IMR-90 (cell line): ENCODE measurements at regions not wholly inside any gene's neighbourhood (a gene's known extent, or its start where the extent isn't known, plus 50 kb on each side); places are given as distances from the start of the nearest gene placed in this dataset.
A peak's percentile ranks its signal among the peaks of the same experiment; 100 is the strongest.

Source experiments
- ATAC-seq: fragments of 200-7000 bp; cut with Tn5 transposase; 2 replicates; pipeline ENCODE4 v1.9.1; 2020; ENCODE audit warnings: low read depth, mild to moderate bottlenecking, moderate library complexity
- BruUV-seq: library from RNA; stranded (reverse); fragments of 400-500 nt; replicated peaks from 2 replicates; lab custom pipeline; 2021; lab: Mats Ljungman, UMichigan
- CTCF ChIA-PET: fragments of 300-600 bp; formaldehyde crosslinking; extraction: SDS; loops from one replicate; lab custom pipeline; 2021; ENCODE audit warnings: antibody characterized with exemption; lab: Yijun Ruan, JAX
- POLR2A ChIA-PET: fragments of 300-600 bp; sonication (Branson Sonifier 250); formaldehyde crosslinking; loops from one replicate; lab custom pipeline; 2022; ENCODE audit warnings: antibody characterized with exemption; ENCODE audit not compliant: unreplicated experiment; lab: Charles Lee
- DNase-seq: peaks from one replicate; pipeline ENCODE4 v3.0.0; 2013
- H2AFZ ChIP-seq: replicated peaks from 2 replicates; pipeline ENCODE3; 2013; ENCODE audit warnings: low read length, mild to moderate bottlenecking; ENCODE audit not compliant: poor library complexity
- H2AK5ac ChIP-seq: 2 replicates; pipeline ENCODE4 v1.6.1; 2013; ENCODE audit warnings: low read depth, low read length, inconsistent platforms
- H2AK9ac ChIP-seq: replicated peaks from 2 replicates; pipeline ENCODE3; 2013; ENCODE audit warnings: mild to moderate bottlenecking, low read depth, low read length, moderate library complexity; ENCODE audit not compliant: poor library complexity
- H2BK120ac ChIP-seq: 2 replicates; pipeline ENCODE4 v1.6.1; 2013; ENCODE audit warnings: low read depth, low read length, inconsistent platforms
- H2BK15ac ChIP-seq: 3 replicates; pipeline ENCODE4 v1.6.1; 2013; ENCODE audit warnings: low read depth, low read length, inconsistent platforms
- H2BK20ac ChIP-seq: 2 replicates; pipeline ENCODE4 v1.6.1; 2013; ENCODE audit warnings: low read depth, mild to moderate bottlenecking, inconsistent platforms, low read length, moderate library complexity
- H2BK5ac ChIP-seq: 2 replicates; pipeline ENCODE4 v1.6.1; 2013; ENCODE audit warnings: mild to moderate bottlenecking, low read depth, low read length, inconsistent platforms; ENCODE audit not compliant: poor library complexity, severe bottlenecking
- H3K14ac ChIP-seq: replicated peaks from 2 replicates; pipeline ENCODE4 v1.6.1; 2013; ENCODE audit warnings: low read depth, low read length, inconsistent platforms
- H3K18ac ChIP-seq: 2 replicates; pipeline ENCODE4 v1.6.1; 2013; ENCODE audit warnings: low read depth, low read length, control low read depth
- H3K23ac ChIP-seq: 2 replicates; pipeline ENCODE4 v1.6.1; 2013; ENCODE audit warnings: low read depth, low read length, inconsistent platforms
- H3K27ac ChIP-seq: 2 replicates; pipeline ENCODE4 v1.5.1; 2013; ENCODE audit warnings: mild to moderate bottlenecking, control low read depth, low read length; ENCODE audit not compliant: insufficient read depth
- H3K27me3 ChIP-seq: 2 replicates; pipeline ENCODE4 v1.6.1; 2013; ENCODE audit warnings: low read length; ENCODE audit not compliant: control insufficient read depth, insufficient read depth
- H3K36me3 ChIP-seq: 2 replicates; pipeline ENCODE4 v1.6.1; 2013; ENCODE audit warnings: low read length, mixed read lengths; ENCODE audit not compliant: control insufficient read depth, insufficient read depth
- H3K4ac ChIP-seq: 2 replicates; pipeline ENCODE4 v1.6.1; 2013; ENCODE audit warnings: low read depth, low read length, inconsistent platforms
- H3K4me1 ChIP-seq: 2 replicates; pipeline ENCODE4 v1.6.1; 2013; ENCODE audit warnings: low read length, mixed read lengths; ENCODE audit not compliant: control insufficient read depth, insufficient read depth
- H3K4me2 ChIP-seq: 2 replicates; pipeline ENCODE4 v1.6.1; 2013; ENCODE audit warnings: low read depth, mild to moderate bottlenecking, control low read depth, low read length, moderate library complexity
- H3K4me3 ChIP-seq: 2 replicates; pipeline ENCODE4 v1.5.1; 2013; ENCODE audit warnings: low read depth, mild to moderate bottlenecking, control low read depth, low read length, moderate library complexity; ENCODE audit not compliant: insufficient read depth
- H3K56ac ChIP-seq: 2 replicates; pipeline ENCODE4 v1.6.1; 2013; ENCODE audit warnings: low read length, inconsistent platforms; ENCODE audit not compliant: insufficient read depth; ENCODE audit errors: extremely low read depth
- H3K79me1 ChIP-seq, 2 experiments: 2 replicates each; pipeline ENCODE4 v1.6.1; 2013; ENCODE audit warnings: low read length in 2 of 2, inconsistent platforms in 1 of 2, low read depth in 1 of 2
- H3K9ac ChIP-seq: 2 replicates; pipeline ENCODE4 v1.6.1; 2013; ENCODE audit warnings: low read depth, low read length, control low read depth
- H3K9me1 ChIP-seq: 2 replicates; pipeline ENCODE4 v1.6.1; 2013; ENCODE audit warnings: low read length, inconsistent platforms; ENCODE audit not compliant: insufficient read depth
- H3K9me3 ChIP-seq: 2 replicates; pipeline ENCODE4 v1.6.1; 2013; ENCODE audit warnings: low read length; ENCODE audit not compliant: control insufficient read depth, insufficient read depth
- H4K20me1 ChIP-seq: 2 replicates; pipeline ENCODE4 v1.6.1; 2013; ENCODE audit warnings: low read length, inconsistent platforms; ENCODE audit not compliant: insufficient read depth
- H4K5ac ChIP-seq: 2 replicates; pipeline ENCODE4 v1.6.1; 2013; ENCODE audit warnings: mild to moderate bottlenecking, low read depth, low read length, control low read depth
- H4K8ac ChIP-seq, 2 experiments: 2 replicates each; pipeline ENCODE4 v1.6.1; 2013; ENCODE audit warnings: low read depth in 2 of 2, low read length in 2 of 2, control low read depth in 1 of 2, inconsistent platforms in 1 of 2
- H4K91ac ChIP-seq: 2 replicates; pipeline ENCODE4 v1.6.1; 2013; ENCODE audit warnings: low read depth, low read length, inconsistent platforms; ENCODE audit not compliant: insufficient read depth
- BHLHE40 ChIP-seq: fragments of 150-350 bp; IDR thresholded peaks from 2 replicates; pipeline ENCODE4 v1.6.1; 2016; ENCODE audit warnings: mild to moderate bottlenecking, low read depth, low read length
- CEBPB ChIP-seq: IDR thresholded peaks from 2 replicates; pipeline ENCODE4 v1.6.1; 2012; ENCODE audit warnings: low read depth, low read length, improper control_type of control experiment
- CHD1 ChIP-seq: IDR thresholded peaks from 2 replicates; pipeline ENCODE4 v1.6.1; 2012; ENCODE audit warnings: low read depth, low read length, improper control_type of control experiment
- CTCF ChIP-seq: conservative IDR thresholded peaks from 2 replicates; pipeline ENCODE4 v1.5.1; 2012; ENCODE audit warnings: mild to moderate bottlenecking, low read depth, low read length, improper control_type of control experiment
- ELK1 ChIP-seq: fragments of 150-350 bp; IDR thresholded peaks from 2 replicates; pipeline ENCODE4 v1.6.1; 2016; ENCODE audit warnings: low read depth, mild to moderate bottlenecking, low read length, moderate library complexity, borderline replicate concordance
- FOS ChIP-seq: fragments of 150-350 bp; IDR thresholded peaks from 2 replicates; pipeline ENCODE4 v1.6.1; 2016; ENCODE audit warnings: low read depth, low read length
- MAFK ChIP-seq: IDR thresholded peaks from 2 replicates; pipeline ENCODE4 v1.6.1; 2012; ENCODE audit warnings: low read depth, low read length, improper control_type of control experiment
- MAZ ChIP-seq: IDR thresholded peaks from 2 replicates; pipeline ENCODE4 v1.6.1; 2012; ENCODE audit warnings: low read depth, mild to moderate bottlenecking, low read length, improper control_type of control experiment, moderate library complexity, borderline replicate concordance
- MXI1 ChIP-seq: IDR thresholded peaks from 2 replicates; pipeline ENCODE4 v1.6.1; 2012; ENCODE audit warnings: low read depth, mild to moderate bottlenecking, low read length, moderate library complexity, borderline replicate concordance
- POLR2A ChIP-seq: IDR thresholded peaks from 2 replicates; pipeline ENCODE4 v1.6.1; 2012; ENCODE audit warnings: mild to moderate bottlenecking, low read depth, low read length
- RAD21 ChIP-seq: IDR thresholded peaks from 2 replicates; pipeline ENCODE4 v1.6.1; 2012; ENCODE audit warnings: low read length, improper control_type of control experiment
- RCOR1 ChIP-seq: IDR thresholded peaks from 2 replicates; pipeline ENCODE4 v1.6.1; 2012; ENCODE audit warnings: mild to moderate bottlenecking, low read length, improper control_type of control experiment; ENCODE audit not compliant: insufficient replicate concordance
- RFX5 ChIP-seq: IDR thresholded peaks from 2 replicates; pipeline ENCODE4 v1.8.0; 2012; ENCODE audit warnings: low read depth, mild to moderate bottlenecking, low read length, moderate library complexity
- SMC3 ChIP-seq: fragments of 150-350 bp; IDR thresholded peaks from 2 replicates; pipeline ENCODE4 v1.6.1; 2016; ENCODE audit warnings: low read depth, mild to moderate bottlenecking, antibody characterized with exemption, low read length, moderate library complexity
- USF2 ChIP-seq: fragments of 150-350 bp; IDR thresholded peaks from 2 replicates; pipeline ENCODE4 v1.6.1; 2017; ENCODE audit warnings: mild to moderate bottlenecking, antibody characterized with exemption, low read length, low read depth
- WGBS, 2 experiments: methylation state at CpG; one replicate each; pipeline versions ENCODE4 v1.1.5 to v1.1.7; 2013; ENCODE audit warnings: missing lambda C conversion rate in 2 of 2; ENCODE audit not compliant: insufficient read length in 1 of 2; ENCODE audit errors: extremely low coverage in 2 of 2; 5-methylcytosine and 5-hydroxymethylcytosine counted together
- dilution Hi-C: fragments of 300-500 bp; cut with HindIII; formaldehyde crosslinking; loops from one replicate; pipeline ENCODE4 v1.14.3; 2018; ENCODE audit warnings: low sequenced_read_pairs; ENCODE audit not compliant: unreplicated experiment
- in situ Hi-C: fragments of 300-500 bp; cut with MboI; formaldehyde crosslinking; loops from 3 replicates; pipeline ENCODE4 v1.14.3; 2019; ENCODE audit warnings: low sequenced_read_pairs, inconsistent platforms, mixed read lengths
- intact Hi-C: fragments of 100-400 bp; cut with micrococcal nuclease; formaldehyde crosslinking; loops from 2 replicates; pipeline ENCODE4 v1.10.0; 2022

- WGBS, 2 experiments = 58% methylated on average over 6 of the region's 11 CpGs; no CpG with 5 or more reads in 1 of the 2 experiments
- BruUV-seq = no TSS peak
- H3K4me2 ChIP-seq = no peak overlapping the region
- TF ChIP-seq CEBPB (no peak), POLR2A (no peak), MAFK (no peak), CHD1 (no peak), RAD21 (no peak), SMC3 (no peak), USF2 (no peak), MAZ (no peak), ELK1 (no peak), RFX5 (no peak), RCOR1 (no peak), FOS (no peak), MXI1 (no peak), BHLHE40 (no peak), CTCF (no peak)
These were observed 95.0 kb upstream of the LDAH start for GRCh38 chr2:20917719-20918572.

More at GRCh38 chr2:20917719-20918572, 95.0 kb upstream of the LDAH start:
- no peaks in the 10 kb centered on the region for H3K4me1 ChIP-seq
- ChIA-PET CTCF (no interaction called here), POLR2A (no interaction called here)
- no peak overlapping the region for H3K4me3 ChIP-seq
- no peak overlapping the region for H3K23ac ChIP-seq
- no peak overlapping the region for H2BK15ac ChIP-seq
- H4K5ac ChIP-seq = no peak overlapping the region
- H3K14ac ChIP-seq = no peak overlapping the region
- H3K9me1 ChIP-seq = no peaks in the 10 kb centered on the region
- H2BK20ac ChIP-seq = no peak overlapping the region
- H2AK5ac ChIP-seq = no peak overlapping the region
- H4K20me1 ChIP-seq = no peaks in the 10 kb centered on the region
- no peak overlapping the region for H3K9ac ChIP-seq
- H2AFZ ChIP-seq = peak overlapping the region; percentile 26
- H3K9me3 ChIP-seq = no peaks in the 10 kb centered on the region
- no peak overlapping the region for H2BK120ac ChIP-seq
- dilution Hi-C loops (no loop called here), in situ Hi-C loops (no loop called here), intact Hi-C loops (loop anchor here (2.0 kb wide), 1 partner anchor 257 kb away; no protein-coding TSS in a partner anchor)
- no peak overlapping the region for H3K56ac ChIP-seq
- H3K18ac ChIP-seq = no peak overlapping the region
- no peak overlapping the region for H4K8ac ChIP-seq
- no peak overlapping the region for H3K27ac ChIP-seq
- H3K79me1 ChIP-seq = no peaks in the 10 kb centered on the region
- no peaks in the 10 kb centered on the region for H3K36me3 ChIP-seq
- DNase-seq (peak; percentile 34), ATAC-seq (no peak)
- no peak overlapping the region for H4K91ac ChIP-seq
- peaks cover 1% of the 10 kb centered on the region; the same call in 1 of the 2 replicates for H3K27me3 ChIP-seq
- H3K4ac ChIP-seq = no peak overlapping the region
- no peak overlapping the region for H2AK9ac ChIP-seq
- H2BK5ac ChIP-seq = no peak overlapping the region
